Endothelial cell of umbilical vein (primary cell): ENCODE measurements at regions not wholly inside any gene's neighbourhood (a gene's known extent, or its start where the extent isn't known, plus 50 kb on each side); places are given as distances from the start of the nearest gene placed in this dataset.

ENCODE experiments used
- BruUV-seq: library from RNA; stranded (reverse); fragments of 400-500 nt; replicated peaks from 2 replicates; lab custom pipeline; 2021; lab: Mats Ljungman, UMichigan
- CTCF ChIA-PET: fragments of 300-600, 350-600 bp; sonication (Branson Sonifier 250); formaldehyde crosslinking; loops from one replicate; lab custom pipeline; 2021; ENCODE audit warnings: antibody characterized with exemption, inconsistent platforms; lab: Charles Lee
- POLR2A ChIA-PET: fragments of 300-600, 350-600 bp; sonication (Branson Sonifier 250); formaldehyde crosslinking; loops from one replicate; lab custom pipeline; 2021; ENCODE audit warnings: antibody characterized with exemption, inconsistent platforms; lab: Charles Lee
- DNase-seq: peaks from one replicate; pipeline ENCODE4 v3.0.0-alpha.2; 2011; ENCODE audit warnings: low read depth, low spot score
- FAIRE-seq: peaks from 2 replicates; lab custom pipeline; 2011; peaks lifted over from hg19 to GRCh38; lab: Jason Lieb, UNC
- H2AFZ ChIP-seq: 2 replicates; pipeline ENCODE4 v1.6.0; 2012; ENCODE audit warnings: low read depth, low read length, control low read depth, inconsistent platforms
- H3K27ac ChIP-seq: 2 replicates; pipeline ENCODE4 v1.5.1; 2011; ENCODE audit warnings: low read depth, mild to moderate bottlenecking, control low read depth, low read length, moderate library complexity; ENCODE audit not compliant: insufficient read depth
- H3K27me3 ChIP-seq, 2 experiments: 2 replicates each; pipeline versions ENCODE4 v1.6.0 to v1.6.1; 2011; ENCODE audit warnings: low read length in 2 of 2, mixed read lengths in 1 of 2; ENCODE audit not compliant: control insufficient read depth in 2 of 2, insufficient read depth in 2 of 2
- H3K36me3 ChIP-seq, 2 experiments: 2 replicates in 1 of 2; 3 replicates in 1 of 2; pipeline ENCODE4 v1.5.1; 2011; ENCODE audit warnings: low read length in 2 of 2, mild to moderate bottlenecking in 1 of 2, moderate library complexity in 1 of 2; ENCODE audit not compliant: control insufficient read depth in 2 of 2, insufficient read depth in 2 of 2; ENCODE audit errors: extremely low read depth in 1 of 2
- H3K4me1 ChIP-seq: 3 replicates; pipeline ENCODE4 v1.5.1; 2011; ENCODE audit warnings: mild to moderate bottlenecking, low read length; ENCODE audit not compliant: control insufficient read depth, insufficient read depth; ENCODE audit errors: extremely low read depth
- H3K4me2 ChIP-seq: 2 replicates; pipeline ENCODE4 v1.6.1; 2011; ENCODE audit warnings: low read length, control low read depth, mixed read lengths; ENCODE audit not compliant: insufficient read depth
- H3K4me3 ChIP-seq, 3 experiments: fragments of 200-600 bp in 1 of 3; sonication (generic), shearing (Covaris generic) in 1 of 3; replicated peaks in 1 of 3; 2 replicates each; pipeline ENCODE4 v1.5.1; 2011 to 2016; ENCODE audit warnings: control low read depth in 3 of 3, low read length in 3 of 3, mild to moderate bottlenecking in 2 of 3, inconsistent platforms in 1 of 3, low read depth in 1 of 3, moderate library complexity in 1 of 3; ENCODE audit not compliant: insufficient read depth in 1 of 3
- H3K79me2 ChIP-seq: 2 replicates; pipeline ENCODE4 v1.6.0; 2012; ENCODE audit warnings: low read length, inconsistent platforms; ENCODE audit not compliant: control insufficient read depth, insufficient read depth
- H3K9ac ChIP-seq: replicated peaks from 2 replicates; pipeline ENCODE3; 2011; ENCODE audit warnings: low read length, control low read depth; ENCODE audit not compliant: insufficient read depth; ENCODE audit errors: extremely low read depth
- H3K9me1 ChIP-seq: replicated peaks from 3 replicates; pipeline ENCODE4 v1.6.0; 2011; ENCODE audit warnings: mild to moderate bottlenecking, low read length; ENCODE audit not compliant: control insufficient read depth, insufficient read depth; ENCODE audit errors: extremely low read depth
- H3K9me3 ChIP-seq: replicated peaks from 2 replicates; pipeline ENCODE4 v1.5.1; 2012; ENCODE audit warnings: low read length, inconsistent platforms; ENCODE audit not compliant: control insufficient read depth, insufficient read depth
- H4K20me1 ChIP-seq: replicated peaks from 2 replicates; pipeline ENCODE3; 2011; ENCODE audit warnings: mild to moderate bottlenecking, low read length; ENCODE audit not compliant: control insufficient read depth, insufficient read depth; ENCODE audit errors: extremely low read depth
- CTCF ChIP-seq, 2 donors: IDR thresholded peaks; 1 replicate in 1 of 2; 2 replicates in 1 of 2; pipeline ENCODE4 v1.5.1; 2011; ENCODE audit warnings: low read length in 2 of 2, mild to moderate bottlenecking in 2 of 2, moderate library complexity in 2 of 2, control low read depth in 1 of 2, inconsistent platforms in 1 of 2, low read depth in 1 of 2; ENCODE audit not compliant: insufficient read depth in 1 of 2; ENCODE audit errors: extremely low read depth in 1 of 2
- EZH2 ChIP-seq: IDR thresholded peaks from 2 replicates; pipeline ENCODE4 v1.6.1; 2012; ENCODE audit warnings: borderline replicate concordance, low read depth, mild to moderate bottlenecking, moderate library complexity, low read length, inconsistent platforms; ENCODE audit not compliant: severe bottlenecking
- FOS ChIP-seq: IDR thresholded peaks from 2 replicates; pipeline ENCODE4 v1.6.1; 2011; ENCODE audit warnings: mild to moderate bottlenecking, low read length, moderate library complexity, borderline replicate concordance; ENCODE audit not compliant: insufficient read depth
- GATA2 ChIP-seq: IDR thresholded peaks from 2 replicates; pipeline ENCODE4 v1.7.0; 2011; ENCODE audit warnings: low read depth, mild to moderate bottlenecking, moderate library complexity, mixed read lengths, low read length; ENCODE audit not compliant: insufficient read length, insufficient read depth
- JUN ChIP-seq: IDR thresholded peaks from 2 replicates; pipeline ENCODE4 v1.6.1; 2011; ENCODE audit warnings: borderline replicate concordance, low read depth; ENCODE audit not compliant: insufficient read length, insufficient read depth
- MAX ChIP-seq: IDR thresholded peaks from 2 replicates; pipeline ENCODE4 v1.6.1; 2011; ENCODE audit not compliant: insufficient read depth, insufficient read length
- MYC ChIP-seq: IDR thresholded peaks from one replicate; pipeline ENCODE4 v1.6.1; 2011; ENCODE audit warnings: mild to moderate bottlenecking, low read depth, low read length
- POLR2A ChIP-seq: IDR thresholded peaks from 2 replicates; pipeline ENCODE4 v1.6.1; 2012; ENCODE audit warnings: low read depth, mild to moderate bottlenecking, control low read depth, low read length
- POLR2AphosphoS5 ChIP-seq: IDR thresholded peaks from 2 replicates; pipeline ENCODE4 v1.6.1; 2012; ENCODE audit warnings: low read depth, mild to moderate bottlenecking, control low read depth, low read length, moderate library complexity; ENCODE audit not compliant: insufficient read depth
- dilution Hi-C: fragments of 300-500 bp; cut with MboI; formaldehyde crosslinking; loops from one replicate; pipeline ENCODE4 v1.15.0; 2019; ENCODE audit warnings: low sequenced_read_pairs; ENCODE audit not compliant: extremely low pct_ligation_motif_present
- intact Hi-C: fragments of 100-400 bp; cut with micrococcal nuclease; formaldehyde crosslinking; loops from one replicate; pipeline ENCODE4 v1.10.0; 2022

- no peaks in the 10 kb centered on the region for H3K27me3 ChIP-seq
- H3K4me2 ChIP-seq: no peak overlapping the region
- POLR2A ChIA-PET: no interaction called here
- DNase-seq (no peak), FAIRE-seq (no peak)
- no peak overlapping the region for H3K4me3 ChIP-seq
- H4K20me1 ChIP-seq: no peaks in the 10 kb centered on the region
- H3K79me2 ChIP-seq: no peaks in the 10 kb centered on the region
- H2AFZ ChIP-seq: no peak overlapping the region
- TF ChIP-seq FOS: no peak
- TF ChIP-seq JUN: no peak
- TF ChIP-seq MYC: no peak
- TF ChIP-seq GATA2: no peak
- TF ChIP-seq MAX: no peak
- no peak for TF ChIP-seq CTCF (IDR thresholded peaks at IDR 0.05; ENCODE audit: extremely low read depth in 1 of 2, insufficient read depth in 1 of 2, low read depth in 1 of 2, low read length in 2 of 2)
- TF ChIP-seq POLR2AphosphoS5: no peak
- no peak for TF ChIP-seq POLR2A
- TF ChIP-seq EZH2: no peak
- no peak overlapping the region for H3K9ac ChIP-seq
- dilution Hi-C loops: no loop called here
- CTCF ChIA-PET: no interaction called here
- H3K9me1 ChIP-seq: no peaks in the 10 kb centered on the region
- no peaks in the 10 kb centered on the region for H3K4me1 ChIP-seq
- BruUV-seq: no TSS peak
- no peaks in the 10 kb centered on the region for H3K9me3 ChIP-seq
- no peaks in the 10 kb centered on the region for H3K36me3 ChIP-seq
- no peak overlapping the region for H3K27ac ChIP-seq
- intact Hi-C loops: no loop called here
Measured at GRCh38 chrX:857376-857775, 226.8 kb downstream of the SHOX start.
